Inflammatory macrophage (primary cell): ENCODE measurements at regions not wholly inside any gene's neighbourhood (a gene's known extent, or its start where the extent isn't known, plus 50 kb on each side); places are given as distances from the start of the nearest gene placed in this dataset.
A peak's percentile ranks its signal among the peaks of the same experiment; 100 is the strongest.

ENCODE experiments used
- DNase-seq, 2 donors: peaks; one replicate each; pipeline ENCODE4 v3.0.0-alpha.2; 2020 to 2022

DNA sequence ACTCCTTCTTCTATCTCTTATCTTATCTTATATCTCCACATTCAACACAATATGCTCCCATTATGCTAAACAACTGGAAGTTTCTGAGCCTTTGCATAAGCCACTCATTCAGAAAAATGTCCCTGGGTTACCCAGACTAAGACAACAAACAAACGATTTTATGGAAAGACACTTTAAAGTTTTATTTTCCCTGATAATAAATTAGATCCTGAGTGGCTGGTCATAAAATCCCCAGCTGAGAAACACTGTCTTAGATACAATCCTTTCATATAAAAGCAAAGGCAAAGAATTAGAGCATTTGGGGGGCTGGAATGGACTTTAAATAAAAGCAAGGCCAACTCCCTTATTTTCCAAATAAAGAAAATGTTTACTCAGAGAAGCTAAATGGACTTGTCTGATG, 322.3 kb downstream of the GBE1 start:
- DNase-seq = no peak

DNA sequence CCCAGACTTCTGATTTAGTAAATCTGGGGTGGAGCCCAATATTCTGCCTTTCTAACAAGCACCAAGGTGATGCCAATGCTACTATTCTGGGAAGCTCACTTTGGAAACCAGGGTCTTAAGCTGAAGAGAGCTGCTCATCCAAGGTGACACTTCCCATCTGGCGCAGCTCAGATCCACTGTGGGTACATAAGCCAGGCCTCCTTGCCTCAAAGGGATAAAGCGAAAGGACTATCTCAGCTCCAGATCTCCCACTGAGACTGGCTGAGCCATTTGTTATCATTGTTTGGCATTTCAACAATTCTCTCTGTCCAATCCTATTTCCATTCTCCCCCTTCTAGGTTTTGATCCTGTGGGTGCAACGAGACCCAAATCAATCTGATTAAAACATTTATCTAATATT, 323.8 kb downstream of the GBE1 start:
- DNase-seq = no peak

DNA sequence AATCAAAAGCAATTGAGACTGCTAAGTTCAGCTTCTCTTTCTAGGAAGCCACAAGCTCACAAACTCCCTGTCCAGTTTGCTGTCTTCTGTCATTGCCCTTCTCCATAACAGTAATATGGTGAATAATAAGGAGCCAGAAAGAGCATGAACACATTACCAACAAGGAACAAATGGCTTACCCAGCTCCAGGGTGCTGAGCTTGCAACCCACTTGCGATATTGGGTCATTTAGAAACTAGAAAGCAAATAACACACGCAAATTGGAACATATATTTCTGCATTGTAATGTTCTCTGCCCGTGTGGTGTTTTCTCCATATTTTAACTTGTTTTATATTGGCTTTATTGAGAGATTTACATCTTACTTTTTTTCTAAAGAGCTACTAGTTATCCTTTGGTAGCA, 325.3 kb downstream of the GBE1 start:
- no peak for DNase-seq

DNA sequence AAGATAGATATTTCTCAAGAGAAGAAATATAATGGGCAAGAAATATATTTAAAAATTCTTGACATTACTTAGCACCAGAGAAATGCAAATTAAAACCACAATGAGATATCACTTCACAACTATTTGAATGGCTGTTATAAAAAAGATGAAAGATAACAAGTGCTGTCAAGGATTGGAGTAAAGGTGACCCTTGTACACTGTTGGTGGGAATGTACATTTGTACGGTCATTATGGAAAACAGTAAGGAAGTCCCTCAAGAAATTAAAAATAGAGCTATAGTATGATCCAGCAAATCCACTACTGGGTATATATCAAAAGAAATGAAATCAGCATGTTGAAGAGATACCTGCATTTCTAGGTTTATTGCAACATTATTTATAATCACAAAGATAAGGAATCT, 326.4 kb downstream of the GBE1 start:
- DNase-seq = no peak

DNA sequence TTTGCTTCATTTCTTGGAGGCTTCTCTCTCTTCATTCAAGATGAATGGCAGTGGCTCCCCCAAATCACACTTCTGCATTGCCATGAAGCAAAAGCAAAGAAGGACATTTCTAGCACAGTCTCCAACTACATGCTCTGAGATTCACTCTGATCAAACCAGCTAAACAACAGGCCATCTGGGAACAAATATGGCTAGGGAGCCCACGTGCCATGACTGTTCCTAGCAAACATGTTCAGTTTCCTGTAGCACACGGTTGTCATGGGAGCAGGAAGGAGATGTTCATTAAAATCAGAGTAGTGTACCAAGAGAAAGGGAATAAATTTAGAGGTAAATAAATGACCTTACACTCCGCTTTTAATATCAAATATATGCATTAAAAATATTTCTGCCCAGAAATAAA, 327.3 kb downstream of the GBE1 start:
- no peak for DNase-seq

DNA sequence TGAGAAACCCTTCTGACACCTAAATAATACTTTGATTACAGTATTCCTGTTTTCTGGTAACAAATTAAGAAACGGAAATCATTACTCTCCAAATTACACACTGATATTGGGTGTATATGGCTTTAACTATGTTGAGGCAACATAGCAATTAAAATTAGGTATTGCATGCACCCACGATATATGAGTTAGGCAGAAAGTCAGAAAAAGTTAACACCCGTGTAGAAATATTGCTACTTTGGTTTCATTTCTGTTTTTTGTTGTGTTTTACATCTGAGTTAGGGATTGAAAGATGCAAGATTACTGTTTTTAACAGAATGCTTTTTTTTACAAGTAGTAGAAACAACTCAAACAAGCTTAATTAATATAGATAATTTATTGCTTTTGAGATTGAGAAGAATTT, 327.8 kb downstream of the GBE1 start:
- DNase-seq = no peak

DNA sequence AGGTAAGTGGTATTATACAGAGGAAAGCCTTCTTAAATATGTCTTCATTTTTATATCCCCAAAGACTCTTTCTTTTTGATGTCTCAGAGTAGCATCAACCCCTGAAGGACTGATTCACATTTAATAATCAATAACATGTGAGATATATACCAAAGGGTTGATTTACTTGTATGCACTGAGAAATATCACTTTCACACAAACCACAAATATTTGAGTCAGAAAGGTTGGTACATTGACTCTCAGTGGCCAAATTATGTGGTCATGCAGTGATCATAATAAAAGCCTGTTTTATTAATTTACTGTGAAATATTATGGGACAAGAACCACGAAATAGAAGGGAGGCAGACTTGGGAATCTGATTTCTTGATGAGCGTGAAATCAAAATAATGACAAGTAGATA, 329.0 kb downstream of the GBE1 start:
- no peak for DNase-seq

DNA sequence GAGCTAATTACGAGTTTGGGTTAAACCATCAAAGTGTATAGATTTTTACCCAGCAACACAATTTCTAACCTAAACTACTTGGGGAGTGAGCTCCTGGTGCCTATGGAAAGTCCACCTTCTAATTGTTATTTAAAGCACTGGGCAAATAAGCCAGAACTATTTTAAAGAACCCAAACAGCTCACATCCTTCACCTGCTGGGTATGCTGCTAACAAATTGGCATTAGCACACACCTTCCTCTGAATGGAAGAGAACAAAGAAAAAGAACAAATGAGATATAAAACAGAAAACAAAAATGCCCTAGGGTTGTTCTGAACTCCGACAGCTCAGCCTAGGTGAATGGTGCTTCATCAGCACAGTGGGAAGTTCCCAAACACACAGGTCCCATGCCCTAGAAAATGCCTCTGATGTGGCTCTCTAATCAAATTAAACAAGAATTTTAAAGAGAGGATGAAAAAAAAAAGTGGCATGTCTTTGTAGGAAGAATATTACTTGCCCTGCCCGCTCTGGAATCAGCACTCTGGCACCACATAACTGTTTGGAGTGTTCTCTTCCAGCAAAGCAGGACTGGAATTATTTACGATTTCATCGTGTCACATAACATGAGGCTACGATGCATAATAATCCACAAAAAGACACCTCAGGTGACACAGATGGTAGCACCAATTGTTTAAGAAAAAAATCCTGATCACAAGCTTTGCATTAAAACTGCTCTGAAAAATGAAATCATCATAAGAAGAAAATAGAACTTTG, 334.4 kb downstream of the GBE1 start:
- DNase-seq = no peak

DNA sequence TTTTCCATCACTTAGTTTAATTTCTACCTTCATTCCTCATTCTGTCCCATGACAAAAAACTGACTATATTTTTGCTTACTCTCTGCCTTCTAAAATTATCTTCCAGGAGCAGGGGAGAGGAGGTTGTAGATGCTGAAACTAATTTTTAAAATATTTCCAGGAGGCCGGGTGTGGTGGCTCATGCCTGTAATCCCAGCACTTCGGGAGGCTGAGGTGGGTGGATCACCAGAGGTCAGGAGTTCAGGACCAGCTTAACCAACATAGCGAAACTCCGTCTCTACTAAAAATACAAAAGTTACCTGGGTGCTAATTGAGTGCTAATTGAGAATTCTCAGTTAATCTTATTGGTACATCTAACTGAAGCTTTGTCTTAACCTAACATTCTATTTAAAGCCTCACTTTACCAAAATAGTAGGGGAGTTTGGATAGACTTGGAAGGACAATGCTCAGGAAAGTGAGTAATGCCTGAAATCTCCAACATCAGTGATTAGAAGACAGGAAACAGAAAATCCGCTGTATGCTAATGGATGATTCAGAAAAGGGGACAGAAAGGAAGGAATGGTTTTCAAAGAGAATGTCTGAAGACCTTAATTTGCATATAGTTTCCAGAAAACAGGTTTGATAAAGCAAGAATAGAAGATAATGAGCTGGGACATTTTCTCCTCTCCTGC, 336.1 kb downstream of the GBE1 start:
- DNase-seq = no peak

DNA sequence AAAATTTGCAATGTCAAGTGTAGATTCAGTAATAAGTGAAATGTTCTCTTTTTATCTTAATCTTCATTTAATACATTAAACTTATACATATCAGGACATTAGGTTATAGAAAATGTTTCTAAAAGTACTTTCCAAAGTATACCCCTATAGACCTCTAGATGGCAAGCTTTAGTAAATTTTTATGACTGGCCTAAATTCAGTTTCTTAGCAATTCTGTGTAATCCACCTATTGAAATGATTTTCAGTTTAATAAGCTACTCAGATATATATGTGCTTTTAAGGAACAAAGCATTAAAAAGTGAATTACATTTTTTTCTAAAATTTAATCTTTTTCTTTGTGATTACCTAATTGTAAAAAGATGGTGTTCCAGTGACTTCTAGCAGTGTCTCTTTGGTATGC, 342.2 kb downstream of the GBE1 start:
- DNase-seq = peak in 1 of 2 donors; percentile 24

DNA sequence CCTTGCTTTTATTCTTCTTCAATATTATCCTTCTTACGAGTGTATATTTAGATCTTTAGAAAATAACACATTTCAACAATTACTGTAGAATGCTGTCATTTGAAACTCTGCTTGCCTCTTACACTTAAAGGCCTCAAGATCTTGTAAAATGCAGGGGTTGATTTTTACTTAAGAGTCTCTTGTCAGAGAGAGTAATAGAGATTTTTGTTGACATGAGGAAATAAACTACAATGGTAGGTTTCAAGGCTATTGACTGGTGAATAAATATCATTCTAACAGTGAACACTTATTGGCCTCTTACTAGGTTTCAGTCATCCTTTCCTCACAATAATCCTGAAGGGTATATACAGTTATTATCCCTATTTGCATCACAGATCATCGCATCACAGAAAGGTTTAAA, 344.6 kb downstream of the GBE1 start:
- no peak for DNase-seq

DNA sequence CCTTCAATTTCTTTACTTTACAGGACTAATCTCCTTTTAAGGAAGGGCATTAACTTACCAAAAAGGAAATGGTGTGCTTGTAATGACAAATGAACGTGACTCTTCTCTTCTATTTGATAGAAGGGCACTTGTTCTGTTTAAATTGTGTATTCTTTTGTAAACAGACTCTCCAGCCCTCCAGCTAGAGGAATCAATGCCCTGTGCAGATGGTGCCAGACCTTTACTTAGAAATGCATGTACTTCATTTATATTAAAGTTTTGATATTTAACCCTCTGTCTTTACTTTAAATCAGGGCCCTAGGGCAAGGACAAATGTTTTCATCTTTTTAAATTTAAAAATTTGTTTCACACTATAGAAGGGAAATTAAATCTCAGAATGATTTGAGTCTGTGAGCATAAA, 355.1 kb downstream of the GBE1 start:
- DNase-seq = no peak

DNA sequence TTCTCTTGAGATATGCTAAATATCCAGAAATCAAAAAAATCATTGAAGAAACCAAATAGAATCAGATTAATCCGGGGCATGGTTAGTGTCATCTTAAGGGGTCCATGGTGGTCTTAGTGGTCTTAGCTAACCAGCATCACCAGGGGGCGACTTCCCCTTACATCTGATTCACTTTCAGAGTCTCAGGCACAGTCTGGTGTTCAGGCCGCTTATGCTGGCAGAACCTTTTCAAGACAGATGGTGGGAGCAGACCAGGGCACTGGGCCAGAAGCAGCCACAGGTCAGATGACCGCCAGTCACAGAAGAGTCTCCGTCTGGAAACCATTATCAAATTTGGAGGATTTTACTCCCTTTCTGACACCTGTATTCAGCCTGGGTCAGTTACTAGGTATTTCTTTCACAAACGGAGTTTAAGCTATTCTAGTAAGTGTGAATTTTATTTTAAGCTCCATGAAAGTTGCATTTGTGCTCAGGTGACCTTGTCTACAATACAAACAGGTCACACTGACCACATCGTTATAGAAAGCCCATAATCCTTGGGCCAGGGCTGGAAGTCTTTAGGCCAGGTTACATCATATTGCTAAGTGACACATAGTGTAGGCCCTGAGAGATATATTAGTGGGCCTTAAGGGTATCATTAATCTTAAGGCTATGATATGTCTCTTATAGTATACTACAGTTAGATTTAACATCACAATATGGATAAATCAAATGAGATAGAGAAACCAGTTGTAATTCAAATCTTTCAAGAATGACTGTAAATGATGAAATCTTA, 365.5 kb downstream of the GBE1 start:
- DNase-seq = no peak

DNA sequence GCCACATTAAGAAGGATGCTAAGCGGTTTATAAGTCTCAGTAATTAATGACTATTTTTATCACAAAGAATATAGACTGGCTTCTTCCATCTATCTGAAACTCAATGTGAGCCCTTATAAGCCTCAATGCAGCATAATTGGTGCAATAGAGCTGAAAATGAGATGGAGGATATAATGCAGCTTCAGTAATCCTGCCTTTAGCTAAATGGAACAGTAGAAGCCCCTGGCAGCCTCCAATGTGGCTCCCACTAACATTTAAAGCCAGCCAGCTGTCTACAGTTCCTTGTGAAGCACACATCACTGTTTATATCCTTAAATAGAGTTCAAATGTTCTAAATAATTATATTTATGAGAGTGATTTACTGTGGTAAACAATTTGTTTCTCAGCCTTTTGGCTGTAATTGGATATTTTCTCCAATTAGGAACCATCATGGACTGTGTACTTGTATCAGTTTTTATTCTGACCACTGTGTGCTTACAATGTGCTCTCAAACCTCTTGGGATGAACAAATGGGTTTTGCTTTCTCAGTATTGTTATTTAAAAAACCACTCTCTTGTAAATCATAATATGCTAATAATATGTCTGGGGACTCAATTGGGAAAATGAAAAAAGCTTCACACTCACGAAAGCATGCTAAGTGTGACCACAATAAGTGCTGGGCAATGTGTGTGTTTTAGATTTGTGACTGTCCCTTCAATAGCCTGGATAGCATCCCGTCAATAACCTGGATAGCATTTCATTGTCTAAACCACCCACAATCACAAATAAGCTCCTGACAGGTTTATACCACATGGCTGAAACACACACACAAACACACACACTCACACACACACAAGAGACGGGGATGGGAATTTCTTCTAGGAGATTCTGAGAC, 366.6 kb downstream of the GBE1 start:
- no peak for DNase-seq

DNA sequence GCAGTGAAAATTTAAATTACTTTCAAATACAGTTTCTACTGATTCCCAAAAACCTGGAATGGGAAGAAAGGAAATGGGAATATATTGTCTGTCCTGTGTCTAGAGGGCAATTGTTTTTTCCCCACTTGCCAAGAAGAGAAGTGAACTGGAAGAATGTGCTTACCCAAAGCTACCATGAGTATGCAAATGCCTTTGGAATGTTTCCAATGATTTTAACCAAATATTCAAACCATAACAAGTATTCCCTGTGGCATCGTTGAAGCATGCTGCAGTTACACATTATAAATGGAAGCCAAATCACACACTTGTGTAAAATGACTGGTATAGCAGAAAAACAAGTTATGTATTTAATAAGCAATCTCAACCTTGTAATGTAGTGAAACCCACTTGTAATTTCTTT, 368.2 kb downstream of the GBE1 start:
- DNase-seq = no peak

DNA sequence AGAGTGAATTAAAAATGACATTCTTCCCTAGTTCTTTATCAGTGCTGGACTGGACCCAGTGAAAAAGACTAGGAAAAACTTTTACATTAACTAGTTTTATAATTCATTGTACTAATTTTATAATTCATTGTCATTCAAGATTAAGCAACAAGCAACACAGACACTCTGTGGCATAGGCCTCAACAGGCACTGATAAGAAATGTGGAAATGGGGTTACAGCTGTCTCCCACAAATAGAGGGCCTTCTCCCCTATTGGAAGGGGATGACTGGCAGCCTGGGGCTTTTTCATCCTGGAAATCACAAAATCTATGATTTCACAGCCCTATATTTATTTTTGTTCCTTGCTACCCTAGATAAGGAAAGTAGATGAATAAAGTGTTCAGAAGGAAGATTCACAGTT, 370.6 kb downstream of the GBE1 start:
- DNase-seq = no peak

DNA sequence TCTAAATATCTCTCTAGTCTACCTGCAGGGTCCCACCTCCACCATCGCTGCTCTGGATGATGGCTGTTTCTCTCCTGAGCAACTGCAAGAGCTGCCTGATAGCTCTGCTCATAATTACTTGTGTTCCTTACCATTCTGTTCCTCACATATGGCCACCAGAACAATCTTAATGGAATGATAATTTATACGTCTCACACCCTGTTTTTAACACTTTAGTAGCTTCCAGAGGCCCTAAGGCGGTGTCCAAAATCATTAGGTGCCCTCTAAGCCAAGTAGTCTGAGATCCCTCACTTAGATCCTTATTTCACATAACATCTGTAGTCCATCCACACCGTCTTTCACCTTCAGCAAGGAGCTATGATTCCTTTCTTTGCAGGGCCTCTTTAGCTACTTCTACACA, 373.3 kb downstream of the GBE1 start:
- DNase-seq = no peak

DNA sequence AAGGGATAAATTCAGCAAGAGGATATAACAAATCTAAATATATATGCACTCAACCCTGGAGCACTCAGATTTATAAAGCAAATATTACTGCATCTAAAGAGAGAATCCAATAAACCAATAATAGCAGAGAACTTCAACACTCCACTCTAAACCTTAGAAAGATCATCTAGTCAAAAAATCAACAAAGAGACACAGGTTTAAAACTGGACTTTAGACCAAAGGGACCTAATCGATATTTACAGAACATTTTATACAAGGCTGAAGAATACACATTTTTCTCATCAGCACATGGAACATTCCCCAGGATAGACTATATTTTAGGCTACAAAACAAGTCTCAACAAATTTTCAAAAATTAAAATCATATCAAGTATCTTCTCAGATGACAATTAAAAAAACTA, 379.0 kb downstream of the GBE1 start:
- no peak for DNase-seq

DNA sequence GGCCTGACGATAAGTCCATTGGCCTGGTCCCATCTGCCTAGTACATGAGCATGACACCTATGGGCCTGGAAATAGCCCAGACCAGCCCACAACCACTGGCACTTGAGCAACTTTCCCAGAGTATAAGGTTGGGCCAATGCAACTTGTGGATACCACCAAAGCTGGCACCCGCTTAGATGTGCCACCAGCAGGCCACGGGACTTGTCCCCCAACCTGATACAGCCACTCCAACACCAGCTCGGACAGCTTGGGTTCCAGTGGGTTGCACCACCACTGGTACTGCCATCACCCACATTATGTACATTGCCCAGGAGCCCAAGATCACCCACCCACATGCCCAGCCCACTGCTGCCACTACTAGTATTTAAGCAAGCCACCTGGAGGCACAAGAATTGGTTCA, 381.2 kb downstream of the GBE1 start:
- DNase-seq = no peak

DNA sequence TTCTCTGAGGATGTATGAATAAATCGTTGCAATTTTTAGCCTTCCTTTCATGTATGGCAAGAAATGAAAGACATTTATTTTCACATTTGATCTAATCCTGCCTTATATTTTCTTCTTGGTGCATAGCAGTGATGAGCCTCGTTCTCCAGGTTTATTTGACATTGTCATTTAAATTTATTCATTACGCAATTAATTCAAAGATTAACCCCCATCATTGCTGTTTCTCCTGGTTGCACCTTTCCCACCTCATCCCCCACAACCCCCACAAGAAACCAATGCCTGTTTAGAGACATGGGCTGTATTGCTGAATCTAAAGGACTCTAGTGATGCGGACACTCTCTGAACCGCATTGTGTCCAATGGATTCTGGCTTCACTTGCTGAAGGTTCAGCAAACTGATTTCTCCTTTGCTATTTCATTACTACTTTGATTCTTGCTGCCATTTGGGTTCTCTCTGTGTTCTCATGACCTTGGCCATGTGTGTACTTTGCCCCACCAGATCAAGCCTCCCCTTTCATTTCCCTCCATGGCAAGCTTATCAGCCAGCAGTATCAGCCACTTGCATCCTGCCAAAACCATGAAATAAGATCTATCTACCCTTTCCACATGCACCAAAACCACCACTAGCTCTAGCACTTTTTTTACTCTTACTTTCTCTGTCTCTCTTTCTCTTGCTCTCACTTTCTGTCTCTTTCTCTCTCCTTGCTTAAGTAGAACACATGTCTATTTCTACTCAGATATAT, 382.7 kb downstream of the GBE1 start:
- DNase-seq = no peak

DNA sequence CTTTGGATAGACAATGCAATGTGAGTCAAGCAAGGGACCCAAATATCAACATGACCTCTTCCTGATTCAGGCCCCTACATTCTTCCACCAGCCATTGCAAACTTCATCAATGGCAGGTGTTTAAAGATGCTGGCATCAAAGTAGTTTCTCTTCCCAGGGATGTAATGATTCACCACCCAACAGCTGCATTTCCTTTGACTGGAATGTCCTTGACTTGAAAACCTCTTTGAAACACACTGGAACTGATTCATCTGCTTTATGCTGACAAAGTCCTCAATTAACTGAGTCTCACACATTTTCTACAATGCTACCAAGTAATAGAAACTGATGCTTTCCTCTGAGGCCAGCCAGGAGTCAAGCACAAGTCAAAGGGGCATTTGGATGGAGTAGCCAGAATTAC, 385.5 kb downstream of the GBE1 start:
- no peak for DNase-seq

DNA sequence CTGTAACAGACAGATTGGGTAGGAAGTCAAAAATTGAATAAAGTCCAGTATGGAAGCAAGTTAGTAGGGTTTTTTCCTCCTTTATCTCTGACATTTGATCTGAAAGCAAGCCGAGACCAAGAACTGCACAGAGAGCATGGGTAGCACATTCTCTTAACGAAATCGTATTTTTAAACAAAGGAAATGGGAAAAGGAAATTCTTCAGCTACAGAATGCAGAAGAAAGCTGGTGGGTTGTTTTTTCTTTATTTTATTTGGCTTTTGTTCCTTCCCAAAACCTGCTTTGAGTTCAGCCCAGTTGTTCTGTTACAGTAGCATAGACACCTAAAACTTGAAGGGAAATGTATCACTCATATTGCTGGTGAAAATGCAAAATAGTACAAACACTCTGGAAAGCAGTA, 397.0 kb downstream of the GBE1 start:
- no peak for DNase-seq
